Gastroesophageal sphincter (tissue), 4 donors: ENCODE measurements at regions not wholly inside any gene's neighbourhood (a gene's known extent, or its start where the extent isn't known, plus 50 kb on each side); places are given as distances from the start of the nearest gene placed in this dataset.

Source experiments
- ATAC-seq: fragments of 150-250 bp; one replicate; pipeline ENCODE4 v1.9.1; 2016; ENCODE audit warnings: mild to moderate bottlenecking, moderate library complexity
- H3K27ac ChIP-seq, 4 donors: fragments of 200-600 bp; sonication (generic) in 3 of 4; 1 replicate in 3 of 4; 2 replicates in 1 of 4; pipeline ENCODE4 v1.5.1; 2016 to 2019
- H3K27me3 ChIP-seq: fragments of 200-600 bp; sonication (generic); one replicate; pipeline ENCODE4 v1.5.1; 2019
- H3K36me3 ChIP-seq, 2 donors: fragments of 200-600 bp; sonication (generic); one replicate each; pipeline ENCODE4 v1.5.1; 2019; ENCODE audit warnings: control low read depth in 1 of 2
- H3K4me1 ChIP-seq, 3 donors: fragments of 200-600 bp; sonication (generic); 1 replicate in 2 of 3; 2 replicates in 1 of 3; pipeline ENCODE4 v1.5.1; 2016 to 2019; ENCODE audit warnings: control low read depth in 2 of 3
- H3K4me3 ChIP-seq, 2 donors: fragments of 200-600 bp; sonication (generic); one replicate each; pipeline ENCODE4 v1.5.1; 2019; ENCODE audit warnings: mild to moderate bottlenecking in 1 of 2, moderate library complexity in 1 of 2
- H3K9me3 ChIP-seq, 3 donors: fragments of 200-600 bp; sonication (generic); one replicate each; pipeline ENCODE4 v1.5.1; 2017 to 2019; ENCODE audit warnings: control low read depth in 2 of 3
- CTCF ChIP-seq, 4 experiments: fragments of 200-600 bp in 2 of 4; fragments of 450-650 bp in 2 of 4; sonication (generic) in 1 of 4; IDR thresholded peaks; one replicate each; pipeline ENCODE4 v1.5.1; 2017 to 2019; ENCODE audit warnings: antibody characterized with exemption in 4 of 4, mild to moderate bottlenecking in 2 of 4, moderate library complexity in 2 of 4
- EP300 ChIP-seq: sonication (generic); formaldehyde crosslinking; IDR thresholded peaks from one replicate; pipeline ENCODE4 v1.6.1; 2017; ENCODE audit warnings: antibody characterized with exemption, mild to moderate bottlenecking
- POLR2A ChIP-seq, 2 donors: fragments of 450-650 bp; IDR thresholded peaks; one replicate each; pipeline ENCODE4 v1.6.1; 2017; ENCODE audit warnings: antibody characterized with exemption in 2 of 2, mild to moderate bottlenecking in 2 of 2, moderate library complexity in 1 of 2
- POLR2AphosphoS5 ChIP-seq: sonication (generic); formaldehyde crosslinking; IDR thresholded peaks from one replicate; pipeline ENCODE4 v1.6.1; 2017; ENCODE audit warnings: antibody characterized with exemption
- WGBS, 2 donors: methylation state at CpG; one replicate each; pipeline ENCODE4 v1.1.5; 2018; ENCODE audit warnings: low coverage in 1 of 2; 5-methylcytosine and 5-hydroxymethylcytosine counted together

GRCh38 chr5:172527559-172527958, 73.2 kb upstream of the SH3PXD2B start:
- Histone ChIP-seq H3K27ac (peak overlapping the region in 3 of 4 donors; percentile 64 to 87 (median 71)), H3K27me3 (no peaks in the 10 kb centered on the region), H3K4me3 (no peak overlapping the region), H3K9me3 (no peaks in the 10 kb centered on the region), H3K36me3 (no peaks in the 10 kb centered on the region), H3K4me1 (peaks cover 0 to 37% (median 15%) of the 10 kb centered on the region in 3 donors)
- TF ChIP-seq POLR2A (IDR thresholded peaks at IDR 0.05) (no peak), CTCF (IDR thresholded peaks at IDR 0.05) (no peak), EP300 (no peak), POLR2AphosphoS5 (no peak)
- ATAC-seq: no peak
- WGBS, 2 donors: 78 to 80% methylated on average over 1 to 4 of the region's 4 CpGs

GRCh38 chr5:172525996-172526360, 71.7 kb upstream of the SH3PXD2B start:
- peak overlapping the region; percentile 9 to 75 (median 67) for H3K27ac ChIP-seq
- WGBS, 2 donors: 71% methylated on average over 4 of the region's 5 CpGs; no CpG with 5 or more reads in 1 of the 2 donors
- TF ChIP-seq CTCF (IDR thresholded peaks at IDR 0.05) (no peak), EP300 (no peak), POLR2AphosphoS5 (no peak), POLR2A (IDR thresholded peaks at IDR 0.05) (no peak)
- H3K9me3 ChIP-seq: peaks cover 0 to 13% (median 0%) of the 10 kb centered on the region in 3 donors
- peaks cover 0 to 33% (median 12%) of the 10 kb centered on the region in 3 donors for H3K4me1 ChIP-seq
- H3K27me3 ChIP-seq: no peaks in the 10 kb centered on the region
- H3K4me3 ChIP-seq: no peak overlapping the region
- H3K36me3 ChIP-seq: no peaks in the 10 kb centered on the region
- ATAC-seq: no peak

- ATAC-seq: no peak
- 60 to 78% methylated on average over 5 of the region's 5 CpGs for WGBS, 2 donors
- H3K4me1 ChIP-seq: peaks cover 0 to 33% (median 12%) of the 10 kb centered on the region in 3 donors
- no peaks in the 10 kb centered on the region for H3K36me3 ChIP-seq
- no peak overlapping the region for H3K4me3 ChIP-seq
- TF ChIP-seq POLR2A (IDR thresholded peaks at IDR 0.05) (no peak), CTCF (IDR thresholded peaks at IDR 0.05) (no peak), EP300 (no peak), POLR2AphosphoS5 (no peak)
- H3K9me3 ChIP-seq: peaks cover 0 to 18% (median 0%) of the 10 kb centered on the region in 3 donors
- peak overlapping the region; percentile 9 to 75 (median 67) for H3K27ac ChIP-seq
- no peaks in the 10 kb centered on the region for H3K27me3 ChIP-seq
These were observed 71.1 kb upstream of the SH3PXD2B start for GRCh38 chr5:172525307-172525995.

GRCh38 chr5:172524573-172525021, 70.3 kb upstream of the SH3PXD2B start:
- H3K9me3 ChIP-seq: peaks cover 0 to 25% (median 0%) of the 10 kb centered on the region in 3 donors
- H3K36me3 ChIP-seq: no peaks in the 10 kb centered on the region
- no peaks in the 10 kb centered on the region for H3K27me3 ChIP-seq
- 16 to 44% methylated on average over 3 to 5 of the region's 6 CpGs for WGBS, 2 donors
- peak overlapping the region; percentile 20 to 75 (median 67) for H3K27ac ChIP-seq
- H3K4me1 ChIP-seq: peaks cover 0 to 33% (median 12%) of the 10 kb centered on the region in 3 donors
- TF ChIP-seq CTCF (IDR thresholded peaks at IDR 0.05): no peak
- no peak for TF ChIP-seq EP300
- TF ChIP-seq POLR2AphosphoS5: peak; percentile 49
- no peak overlapping the region for H3K4me3 ChIP-seq
- peak; percentile 67 for ATAC-seq

- peaks cover 0 to 29% (median 0%) of the 10 kb centered on the region in 3 donors for H3K9me3 ChIP-seq
- no peaks in the 10 kb centered on the region for H3K36me3 ChIP-seq
- H3K27ac ChIP-seq: no peak overlapping the region
- no peak overlapping the region for H3K4me3 ChIP-seq
- peaks cover 0 to 32% (median 12%) of the 10 kb centered on the region in 3 donors for H3K4me1 ChIP-seq
- WGBS, 2 donors: 79 to 83% methylated on average over 2 to 4 of the region's 6 CpGs
- TF ChIP-seq POLR2A (IDR thresholded peaks at IDR 0.05) (no peak), CTCF (IDR thresholded peaks at IDR 0.05) (no peak), EP300 (no peak), POLR2AphosphoS5 (no peak)
- no peak for ATAC-seq
- no peaks in the 10 kb centered on the region for H3K27me3 ChIP-seq
These were observed 68.9 kb upstream of the SH3PXD2B start for GRCh38 chr5:172523146-172523745.
